ENCODE measurements at regions not wholly inside any gene's neighbourhood (a gene's known extent, or its start where the extent isn't known, plus 50 kb on each side); places are given as distances from the start of the nearest gene placed in this dataset.
"Not testable (repeated sequence)": the region's sequence is repeated elsewhere in the genome, so short reads cannot be mapped to it uniquely, and the experiment has no call there.

DNA sequence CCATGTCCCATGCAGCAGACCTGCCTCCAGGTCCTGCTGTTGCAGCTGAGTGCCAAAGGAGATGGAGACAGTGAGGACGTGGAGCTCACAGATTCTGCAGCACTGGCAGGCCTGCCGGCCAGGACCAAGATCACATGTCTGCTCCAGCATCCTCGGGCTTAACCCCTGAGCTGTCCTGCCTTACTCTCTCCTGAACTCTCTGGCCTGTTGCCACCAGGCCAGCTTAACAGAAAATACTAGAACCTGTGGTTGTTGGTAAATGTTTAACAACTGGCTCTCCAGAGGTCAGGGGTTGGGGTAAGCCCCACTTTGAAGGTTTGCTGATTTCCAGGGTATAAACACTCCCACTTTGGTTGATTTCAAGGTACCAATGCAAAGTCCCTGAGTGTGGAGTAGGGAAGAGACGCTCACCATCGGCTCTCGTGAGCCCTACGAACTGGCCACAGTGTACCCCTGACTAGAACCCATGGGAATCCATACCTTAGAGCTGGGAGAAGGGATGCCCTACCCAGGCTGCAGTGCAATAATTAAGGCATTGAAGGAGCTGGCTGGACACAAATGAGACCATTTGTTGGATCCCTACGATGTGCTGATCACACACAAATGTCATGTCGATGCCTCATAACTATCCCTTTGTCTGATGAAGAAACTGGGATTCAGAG lies 147.9 kb downstream of the OR4M2 start:
- ATAC-seq = no peak
- H3K4me3 Mint-ChIP-seq = no peak overlapping the region
- H3K4me1 Mint-ChIP-seq = peaks cover 14% of the 10 kb centered on the region
- no peaks in the 10 kb centered on the region for H3K9me3 Mint-ChIP-seq
- DNase-seq (ENCODE audit: low spot score in 2 of 2) = no peak
- no peaks in the 10 kb centered on the region for H3K36me3 Mint-ChIP-seq
- H3K27ac Mint-ChIP-seq = peak overlapping the region; percentile 58

GRCh38 chr15:22229990-22230819 lies 149.9 kb downstream of the OR4M2 start:
- H3K4me1 Mint-ChIP-seq = no peaks in the 10 kb centered on the region
- ATAC-seq (no peak), DNase-seq (ENCODE audit: low spot score in 2 of 2) (no peak)
- H3K9me3 Mint-ChIP-seq = no peaks in the 10 kb centered on the region
- no peak overlapping the region for H3K4me3 Mint-ChIP-seq
- no peaks in the 10 kb centered on the region for H3K36me3 Mint-ChIP-seq
- H3K27ac Mint-ChIP-seq = no peak overlapping the region

- H3K9me3 Mint-ChIP-seq = no peaks in the 10 kb centered on the region
- no peaks in the 10 kb centered on the region for H3K4me1 Mint-ChIP-seq
- no peak overlapping the region for H3K27ac Mint-ChIP-seq
- no peaks in the 10 kb centered on the region for H3K36me3 Mint-ChIP-seq
- DNase-seq (ENCODE audit: low spot score in 2 of 2) (no peak), ATAC-seq (no peak)
- no peak overlapping the region for H3K4me3 Mint-ChIP-seq
Measured at GRCh38 chr15:22231603-22232002, 151.3 kb downstream of the OR4M2 start.

DNA sequence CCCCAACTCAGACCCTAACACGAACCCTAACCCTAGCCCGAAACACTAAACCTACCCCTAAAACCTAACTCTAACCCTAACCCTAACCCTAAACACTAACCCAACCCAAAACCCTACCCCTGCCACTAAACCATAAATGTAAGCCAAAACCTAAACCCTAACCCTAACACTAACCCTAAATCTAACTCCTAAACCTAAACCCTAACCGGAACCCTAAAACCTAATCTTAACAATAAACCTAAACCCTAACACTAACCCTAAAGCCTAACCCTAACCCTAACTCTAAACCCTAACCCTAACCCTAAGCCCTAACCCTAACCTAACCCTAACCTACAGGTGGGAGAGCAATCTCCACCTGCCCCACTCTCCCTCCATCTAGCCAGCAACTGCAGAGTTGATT lies 152.3 kb downstream of the OR4M2 start:
- Mint-ChIP-seq H3K4me3 (no peak overlapping the region), H3K36me3 (no peaks in the 10 kb centered on the region), H3K4me1 (peaks cover 2% of the 10 kb centered on the region), H3K27ac (no peak overlapping the region), H3K9me3 (no peaks in the 10 kb centered on the region)
- ATAC-seq = no peak
- no peak for DNase-seq (ENCODE audit: low spot score in 2 of 2)

GRCh38 chr15:22235261-22235930 lies 155.1 kb downstream of the OR4M2 start:
- ATAC-seq; H3K9me3 Mint-ChIP-seq; H3K36me3 Mint-ChIP-seq; DNase-seq (ENCODE audit: low spot score in 2 of 2); H3K4me3 Mint-ChIP-seq; H3K27ac Mint-ChIP-seq: not testable (repeated sequence)
- H3K4me1 Mint-ChIP-seq = peaks cover 14% of the 10 kb centered on the region

DNA sequence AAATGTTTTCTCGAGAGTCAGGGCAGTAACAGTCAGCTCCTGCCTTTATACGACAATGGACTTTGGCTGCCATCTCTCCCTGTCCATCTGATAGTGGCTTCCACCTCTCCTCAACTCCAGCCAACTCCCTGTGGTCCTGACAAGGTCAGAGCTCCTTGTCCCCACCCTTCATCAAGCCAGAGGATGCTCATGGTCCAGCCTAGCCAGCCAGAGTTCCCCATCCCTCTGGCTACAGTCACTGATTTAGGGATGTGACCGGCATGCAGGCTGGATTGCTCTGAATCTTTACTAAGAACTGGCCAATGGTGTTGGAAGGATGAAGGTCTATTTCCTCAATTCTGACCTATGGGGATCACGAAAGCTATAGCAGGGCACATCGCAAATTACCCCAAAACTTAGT lies 156.1 kb downstream of the OR4M2 start:
- H3K27ac Mint-ChIP-seq = no peak overlapping the region

GRCh38 chr15:22237891-22238275 lies 157.6 kb downstream of the OR4M2 start:
- Mint-ChIP-seq H3K4me3 (no peak overlapping the region), H3K36me3 (no peaks in the 10 kb centered on the region), H3K27ac (no peak overlapping the region), H3K9me3 (no peaks in the 10 kb centered on the region), H3K4me1 (peaks cover 14% of the 10 kb centered on the region)
- ATAC-seq = no peak
- no peak for DNase-seq (ENCODE audit: low spot score in 2 of 2)

More for the DNA sequence above, 156.1 kb downstream of the OR4M2 start:
- DNase-seq (ENCODE audit: low spot score in 2 of 2) (no peak), ATAC-seq (no peak)
- H3K36me3 Mint-ChIP-seq = no peaks in the 10 kb centered on the region
- H3K4me1 Mint-ChIP-seq = peaks cover 14% of the 10 kb centered on the region
- no peaks in the 10 kb centered on the region for H3K9me3 Mint-ChIP-seq
- no peak overlapping the region for H3K4me3 Mint-ChIP-seq

DNA sequence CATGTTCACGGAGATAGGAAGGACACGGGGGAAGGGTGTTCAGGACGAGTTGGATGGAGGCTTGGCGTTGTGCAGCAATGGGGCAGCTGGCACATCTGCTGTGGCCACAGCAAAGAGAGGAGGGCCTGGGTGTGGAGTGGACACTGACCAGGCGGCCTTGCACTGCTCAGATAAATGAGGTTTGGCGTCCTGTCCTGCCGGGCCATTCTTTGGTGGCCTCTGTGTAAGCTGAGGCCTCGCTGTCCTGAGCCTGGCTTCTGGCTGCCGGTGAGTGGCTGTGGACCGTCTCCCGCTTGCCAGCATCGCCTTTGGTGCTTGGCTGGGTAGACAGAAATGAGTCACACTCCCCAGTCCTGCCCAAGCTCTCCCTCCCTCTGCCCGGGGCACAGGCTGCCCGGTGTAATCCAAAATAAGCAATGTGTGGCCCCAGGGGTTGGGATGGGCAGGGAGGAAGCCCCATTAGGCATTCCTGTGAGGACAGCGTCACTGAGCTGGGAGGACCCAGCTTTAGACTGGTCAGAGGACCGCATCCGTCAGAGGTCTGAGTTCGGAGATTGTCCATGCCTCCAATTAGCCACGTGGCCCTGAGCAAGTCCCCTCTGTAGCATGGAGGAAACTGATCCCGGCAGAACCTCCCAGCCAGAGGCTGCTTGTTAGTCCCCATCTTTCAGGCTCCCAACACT lies 158.1 kb downstream of the OR4M2 start:
- H3K36me3 Mint-ChIP-seq; ATAC-seq; DNase-seq (ENCODE audit: low spot score in 2 of 2); H3K4me3 Mint-ChIP-seq; H3K27ac Mint-ChIP-seq; H3K9me3 Mint-ChIP-seq: not testable (repeated sequence)
- peaks cover 14% of the 10 kb centered on the region for H3K4me1 Mint-ChIP-seq

GRCh38 chr15:22238959-22239805 lies 158.9 kb downstream of the OR4M2 start:
- not testable (repeated sequence) for DNase-seq (ENCODE audit: low spot score in 2 of 2); H3K36me3 Mint-ChIP-seq; H3K9me3 Mint-ChIP-seq; H3K4me3 Mint-ChIP-seq
- H3K4me1 Mint-ChIP-seq = peaks cover 14% of the 10 kb centered on the region
- peak overlapping the region; percentile 6 for H3K27ac Mint-ChIP-seq
- ATAC-seq = peak; percentile 92

DNA sequence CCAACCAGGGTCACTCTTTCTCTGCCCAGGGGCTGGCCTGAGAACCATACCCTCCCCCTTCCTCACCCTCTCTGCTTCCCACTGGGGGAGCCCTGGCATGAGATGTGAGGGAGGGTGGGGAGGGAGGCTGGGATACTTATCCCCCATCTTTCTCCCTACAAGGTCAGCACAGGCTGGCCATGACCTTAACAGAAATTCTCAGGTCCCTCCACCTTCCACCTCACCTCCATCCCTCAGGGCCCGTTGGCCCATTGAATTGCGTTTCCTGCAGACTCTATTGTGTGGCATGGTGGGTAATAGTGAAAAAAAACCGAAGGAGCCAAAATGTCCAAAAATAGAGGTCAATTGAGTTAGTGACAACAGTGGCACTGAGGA lies 159.5 kb downstream of the OR4M2 start:
- peaks cover 14% of the 10 kb centered on the region for H3K4me1 Mint-ChIP-seq
- H3K4me3 Mint-ChIP-seq = no peak overlapping the region
- H3K36me3 Mint-ChIP-seq = no peaks in the 10 kb centered on the region
- no peaks in the 10 kb centered on the region for H3K9me3 Mint-ChIP-seq
- H3K27ac Mint-ChIP-seq = peak overlapping the region; percentile 6
- no peak for ATAC-seq
- no peak for DNase-seq (ENCODE audit: low spot score in 2 of 2)

DNA sequence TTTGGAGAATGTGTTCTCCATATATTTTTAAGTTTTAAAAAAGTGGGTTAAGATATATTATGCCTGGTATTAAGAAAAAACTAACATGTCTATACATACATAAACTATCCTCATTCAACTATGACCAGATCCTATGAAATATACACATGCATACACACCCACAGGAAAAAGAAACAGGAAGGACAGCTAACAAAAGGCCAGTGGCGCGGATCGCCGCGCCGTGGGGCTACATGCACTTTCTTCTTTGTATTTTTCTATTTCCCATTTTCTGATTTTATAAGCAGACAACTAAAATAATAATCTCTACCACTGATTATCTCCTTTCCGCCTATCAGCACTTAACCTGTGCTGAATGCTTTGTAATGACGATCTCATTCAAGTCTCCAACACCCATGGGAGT lies 160.1 kb downstream of the OR4M2 start:
- Mint-ChIP-seq H3K9me3 (no peaks in the 10 kb centered on the region), H3K4me1 (peaks cover 14% of the 10 kb centered on the region), H3K36me3 (no peaks in the 10 kb centered on the region), H3K27ac (no peak overlapping the region), H3K4me3 (no peak overlapping the region)
- ATAC-seq (no peak), DNase-seq (ENCODE audit: low spot score in 2 of 2) (no peak)

DNA sequence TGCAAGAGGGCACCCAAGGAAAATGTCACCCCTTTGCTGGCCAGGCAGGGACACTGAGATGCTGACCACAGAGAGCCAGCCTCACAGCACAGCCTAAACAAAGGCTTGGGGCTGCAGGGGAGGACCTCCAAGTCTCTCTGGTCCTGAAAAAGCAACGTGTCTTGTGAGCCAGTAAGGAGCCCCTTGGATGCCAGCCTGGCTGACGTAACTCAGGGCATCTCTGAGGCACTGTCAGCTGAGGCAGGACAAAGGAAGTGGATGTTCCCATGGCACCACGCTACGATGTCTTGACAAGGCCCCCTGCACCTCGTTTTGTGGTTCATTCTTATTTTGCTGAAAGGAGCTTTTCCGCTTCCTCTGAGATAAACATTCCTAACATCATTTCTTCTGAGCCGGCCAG lies 160.7 kb downstream of the OR4M2 start:
- ATAC-seq = no peak

GRCh38 chr15:22241451-22241850 lies 161.1 kb downstream of the OR4M2 start:
- peaks cover 14% of the 10 kb centered on the region for H3K4me1 Mint-ChIP-seq
- H3K36me3 Mint-ChIP-seq = no peaks in the 10 kb centered on the region

More for the DNA sequence above, 160.7 kb downstream of the OR4M2 start:
- DNase-seq (ENCODE audit: low spot score in 2 of 2) = no peak
- Mint-ChIP-seq H3K9me3 (no peaks in the 10 kb centered on the region), H3K4me3 (no peak overlapping the region), H3K4me1 (peaks cover 14% of the 10 kb centered on the region), H3K36me3 (no peaks in the 10 kb centered on the region), H3K27ac (no peak overlapping the region)

DNA sequence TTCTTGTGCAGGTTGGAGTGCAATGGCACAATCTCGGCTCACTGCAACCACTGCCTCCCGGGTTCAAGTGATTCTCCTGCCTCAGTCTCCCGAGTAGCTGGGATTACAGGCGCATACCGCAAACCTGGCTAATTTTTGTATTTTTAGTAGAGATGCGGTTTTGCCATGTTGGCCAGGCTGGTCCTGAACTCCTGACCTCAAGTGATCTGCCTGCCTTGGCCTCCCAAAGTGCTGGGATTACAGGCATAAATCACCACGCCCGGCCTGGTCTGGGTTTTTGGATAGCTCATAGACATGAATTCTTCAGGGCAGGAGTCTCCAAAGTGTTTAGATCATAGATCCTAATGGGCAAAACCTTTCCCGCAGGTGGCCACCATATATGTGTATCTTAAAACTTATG lies 162.0 kb downstream of the OR4M2 start:
- not testable (repeated sequence) for DNase-seq (ENCODE audit: low spot score in 2 of 2); H3K4me3 Mint-ChIP-seq; ATAC-seq; H3K36me3 Mint-ChIP-seq; H3K9me3 Mint-ChIP-seq; H3K27ac Mint-ChIP-seq
- peaks cover 14% of the 10 kb centered on the region for H3K4me1 Mint-ChIP-seq

More at GRCh38 chr15:22241451-22241850, 161.1 kb downstream of the OR4M2 start:
- H3K9me3 Mint-ChIP-seq = no peaks in the 10 kb centered on the region
- no peak overlapping the region for H3K4me3 Mint-ChIP-seq
- no peak overlapping the region for H3K27ac Mint-ChIP-seq
- ATAC-seq (no peak), DNase-seq (ENCODE audit: low spot score in 2 of 2) (no peak)

Data from stimulated activated effector memory CD8-positive, alpha-beta T cell treated with anti-CD3 and anti-CD28 coated beads, Interleukin-12 subunit alpha, Interleukin-12 subunit beta, amount 100 ng/mL, for 72 hours (primary cell).